H1 (cell line): ENCODE measurements at regions not wholly inside any gene's neighbourhood (a gene's known extent, or its start where the extent isn't known, plus 50 kb on each side); places are given as distances from the start of the nearest gene placed in this dataset.

ENCODE experiments used
- CTCF ChIA-PET: fragments of 300-600 bp; sonication (Branson Sonifier 250); formaldehyde crosslinking; loops from one replicate; lab custom pipeline; 2021; ENCODE audit not compliant: partially characterized antibody; lab: Charles Lee
- POLR2A ChIA-PET: fragments of 300-600 bp; sonication (Branson Sonifier 250); formaldehyde crosslinking; loops from one replicate; lab custom pipeline; 2021; ENCODE audit warnings: inconsistent platforms; ENCODE audit not compliant: partially characterized antibody; lab: Charles Lee
- DNase-seq, 2 experiments: peaks; one replicate each; pipeline versions ENCODE4 v3.0.0 to v3.0.0-alpha.2; 2010 to 2022; ENCODE audit warnings: low spot score in 2 of 2, low read depth in 1 of 2, mixed read lengths in 1 of 2
- FAIRE-seq: peaks from 2 replicates; lab custom pipeline; 2011; peaks lifted over from hg19 to GRCh38; lab: Jason Lieb, UNC
- H2AFZ ChIP-seq: 2 replicates; pipeline ENCODE4 v1.8.1; 2012; ENCODE audit warnings: low read length, inconsistent platforms
- H2AK5ac ChIP-seq: 2 replicates; pipeline ENCODE4 v1.6.1; 2013; ENCODE audit warnings: low read depth, low read length
- H2BK120ac ChIP-seq: replicated peaks from 2 replicates; pipeline ENCODE3; 2013; ENCODE audit warnings: low read depth, low read length, inconsistent platforms
- H2BK12ac ChIP-seq: 2 replicates; pipeline ENCODE4 v1.6.1; 2013; ENCODE audit warnings: low read depth, low read length
- H2BK15ac ChIP-seq: 2 replicates; pipeline ENCODE4 v1.6.1; 2013; ENCODE audit warnings: low read length
- H2BK20ac ChIP-seq: 2 replicates; pipeline ENCODE4 v1.6.1; 2013; ENCODE audit warnings: low read length
- H2BK5ac ChIP-seq: 2 replicates; pipeline ENCODE4 v1.6.1; 2013; ENCODE audit warnings: low read depth, low read length
- H3K14ac ChIP-seq: 2 replicates; pipeline ENCODE4 v1.6.1; 2013; ENCODE audit warnings: inconsistent platforms; ENCODE audit not compliant: insufficient read length
- H3K18ac ChIP-seq: 2 replicates; pipeline ENCODE4 v1.6.1; 2013; ENCODE audit warnings: low read length; ENCODE audit errors: extremely low read depth
- H3K23ac ChIP-seq: 2 replicates; pipeline ENCODE4 v1.6.1; 2013; ENCODE audit warnings: inconsistent platforms; ENCODE audit not compliant: insufficient read length
- H3K23me2 ChIP-seq: 2 replicates; pipeline ENCODE4 v1.6.1; 2013; ENCODE audit warnings: low read depth, low read length
- H3K27ac ChIP-seq: 2 replicates; pipeline ENCODE4 v1.6.1; 2011; ENCODE audit warnings: low read depth, low read length, inconsistent platforms
- H3K27me3 ChIP-seq, 4 experiments: replicated peaks in 1 of 4; 1 replicate in 1 of 4; 2 replicates in 3 of 4; pipeline versions ENCODE4 v1.6.1 to v1.8.1; 2011 to 2013; ENCODE audit warnings: low read length in 3 of 4, mild to moderate bottlenecking in 3 of 4, inconsistent platforms in 2 of 4, mixed read lengths in 2 of 4, moderate library complexity in 1 of 4; ENCODE audit not compliant: control insufficient read depth in 3 of 4, insufficient read depth in 3 of 4; ENCODE audit errors: extremely low read depth in 1 of 4
- H3K36me3 ChIP-seq, 4 experiments: 2 replicates each; pipeline versions ENCODE4 v1.6.1 to v1.8.1; 2011 to 2013; ENCODE audit warnings: mild to moderate bottlenecking in 4 of 4, low read length in 3 of 4, moderate library complexity in 2 of 4, control low read depth in 1 of 4, inconsistent platforms in 1 of 4; ENCODE audit not compliant: insufficient read depth in 4 of 4, control insufficient read depth in 2 of 4
- H3K4ac ChIP-seq: replicated peaks from 2 replicates; pipeline ENCODE3; 2013; ENCODE audit warnings: low read length, low read depth, mixed read lengths, inconsistent platforms; ENCODE audit not compliant: insufficient read length
- H3K4me1 ChIP-seq, 4 experiments: replicated peaks in 1 of 4; 1 replicate in 1 of 4; 2 replicates in 3 of 4; pipeline versions ENCODE4 v1.6.1 to v1.8.1; 2011 to 2013; ENCODE audit warnings: low read length in 3 of 4, inconsistent platforms in 2 of 4, mixed read lengths in 1 of 4; ENCODE audit not compliant: insufficient read depth in 4 of 4, control insufficient read depth in 3 of 4
- H3K4me2 ChIP-seq, 2 experiments: 2 replicates each; pipeline versions ENCODE4 v1.6.1 to v1.8.1; 2011 to 2013; ENCODE audit warnings: low read depth in 2 of 2, low read length in 2 of 2, control low read depth in 1 of 2, inconsistent platforms in 1 of 2, mild to moderate bottlenecking in 1 of 2; ENCODE audit not compliant: insufficient read depth in 1 of 2
- H3K4me3 ChIP-seq, 4 experiments: fragments of 200-600, 300-600 bp in 1 of 4; sonication (generic), shearing (Covaris generic), sonication (Bioruptor Twin) in 1 of 4; 2 replicates each; pipeline versions ENCODE4 v1.5.1 to v1.8.1; 2011 to 2016; ENCODE audit warnings: low read length in 4 of 4, low read depth in 3 of 4, control low read depth in 2 of 4, inconsistent platforms in 2 of 4, mild to moderate bottlenecking in 2 of 4, mixed read lengths in 1 of 4, moderate library complexity in 1 of 4; ENCODE audit not compliant: insufficient read depth in 2 of 4; ENCODE audit errors: extremely low read depth in 1 of 4
- H3K56ac ChIP-seq: replicated peaks from 2 replicates; pipeline ENCODE3; 2013; ENCODE audit warnings: low read depth, mild to moderate bottlenecking, mixed read lengths, low read length, inconsistent platforms; ENCODE audit not compliant: insufficient read length
- H3K79me1 ChIP-seq: 2 replicates; pipeline ENCODE4 v1.6.1; 2013; ENCODE audit warnings: low read depth, low read length, control low read depth
- H3K79me2 ChIP-seq, 2 experiments: 2 replicates each; pipeline versions ENCODE4 v1.6.1 to v1.8.1; 2012 to 2013; ENCODE audit warnings: low read length in 2 of 2, mild to moderate bottlenecking in 2 of 2, inconsistent platforms in 1 of 2; ENCODE audit not compliant: insufficient read depth in 2 of 2, control insufficient read depth in 1 of 2
- H3K9ac ChIP-seq, 4 experiments: replicated peaks in 1 of 4; 1 replicate in 1 of 4; 2 replicates in 3 of 4; pipeline versions ENCODE4 v1.6.1 to v1.8.1; 2011 to 2013; ENCODE audit warnings: low read depth in 3 of 4, low read length in 3 of 4, control low read depth in 2 of 4, mild to moderate bottlenecking in 2 of 4, moderate library complexity in 2 of 4, inconsistent platforms in 1 of 4; ENCODE audit errors: extremely low read depth in 1 of 4
- H3K9me3 ChIP-seq, 2 experiments: 2 replicates each; pipeline versions ENCODE4 v1.6.1 to v1.8.1; 2012 to 2013; ENCODE audit warnings: mild to moderate bottlenecking in 2 of 2, moderate library complexity in 2 of 2, control low read depth in 1 of 2, inconsistent platforms in 1 of 2, low read depth in 1 of 2, low read length in 1 of 2, mixed read lengths in 1 of 2; ENCODE audit not compliant: insufficient read depth in 2 of 2
- H4K20me1 ChIP-seq, 2 experiments: replicated peaks in 1 of 2; 2 replicates each; pipeline versions ENCODE3 to v1.8.1; 2011 to 2013; ENCODE audit warnings: inconsistent platforms in 2 of 2, low read length in 2 of 2, mild to moderate bottlenecking in 1 of 2; ENCODE audit not compliant: insufficient read depth in 2 of 2, control insufficient read depth in 1 of 2
- H4K5ac ChIP-seq: 2 replicates; pipeline ENCODE4 v1.6.1; 2013; ENCODE audit warnings: low read length, low read depth, mixed read lengths, inconsistent platforms; ENCODE audit not compliant: insufficient read length
- H4K8ac ChIP-seq: 2 replicates; pipeline ENCODE4 v1.8.0; 2013; ENCODE audit warnings: mild to moderate bottlenecking, moderate library complexity, low read length, inconsistent platforms; ENCODE audit not compliant: insufficient read depth; ENCODE audit errors: extremely low read depth
- H4K91ac ChIP-seq: replicated peaks from 2 replicates; pipeline ENCODE3; 2013; ENCODE audit warnings: low read length, mixed read lengths, inconsistent platforms; ENCODE audit not compliant: insufficient read length
- JUND ChIP-seq: IDR thresholded peaks from 2 replicates; pipeline ENCODE4 v1.6.1; 2011; ENCODE audit warnings: mild to moderate bottlenecking, improper control_type of control experiment, low read length
- NRF1 ChIP-seq: IDR thresholded peaks from 2 replicates; pipeline ENCODE4 v1.6.1; 2011; ENCODE audit warnings: mild to moderate bottlenecking, low read depth, low read length, improper control_type of control experiment
- ZNF274 ChIP-seq: IDR thresholded peaks from 2 replicates; pipeline ENCODE4 v1.7.0; 2012; ENCODE audit warnings: low read length, borderline replicate concordance; ENCODE audit errors: extremely low read depth
- WGBS, 2 experiments: shearing (Covaris generic) in 1 of 2; methylation state at CpG; one replicate each; pipeline versions ENCODE4 v1.1.6 to v1.1.7; 2013 to 2015; ENCODE audit warnings: low lambda C conversion rate in 2 of 2, mixed read lengths in 2 of 2, inconsistent platforms in 1 of 2, low coverage in 1 of 2, missing lambda C conversion rate in 1 of 2; ENCODE audit not compliant: insufficient replicate concordance in 2 of 2, insufficient coverage in 1 of 2, insufficient read length in 1 of 2; ENCODE audit errors: extremely low coverage in 1 of 2, missing lambda C conversion rate in 1 of 2; 5-methylcytosine and 5-hydroxymethylcytosine counted together

- WGBS, 2 experiments = 95% methylated on average over 1 of the region's 1 CpG; no CpG with 5 or more reads in 1 of the 2 experiments
- no peaks in the 10 kb centered on the region for H3K23me2 ChIP-seq
- DNase-seq (no peak), FAIRE-seq (no peak)
- TF ChIP-seq JUND (no peak), NRF1 (no peak), ZNF274 (no peak)
- no peak overlapping the region for H3K27ac ChIP-seq
- no peak overlapping the region for H3K9ac ChIP-seq
- no peak overlapping the region for H4K5ac ChIP-seq
- H3K36me3 ChIP-seq = no peaks in the 10 kb centered on the region
- ChIA-PET POLR2A (no interaction called here), CTCF (no interaction called here)
- no peaks in the 10 kb centered on the region for H3K9me3 ChIP-seq
- no peaks in the 10 kb centered on the region for H3K79me2 ChIP-seq
- H4K91ac ChIP-seq = no peak overlapping the region
- H3K56ac ChIP-seq = no peak overlapping the region
- H3K27me3 ChIP-seq = no peaks in the 10 kb centered on the region
- no peak overlapping the region for H2BK5ac ChIP-seq
- H3K14ac ChIP-seq = no peak overlapping the region
- no peak overlapping the region for H3K4me2 ChIP-seq
- no peaks in the 10 kb centered on the region for H4K20me1 ChIP-seq
- H3K4me3 ChIP-seq = no peak overlapping the region
- no peak overlapping the region for H4K8ac ChIP-seq
- no peaks in the 10 kb centered on the region for H3K4me1 ChIP-seq
- H2BK12ac ChIP-seq = no peak overlapping the region
- H3K79me1 ChIP-seq = no peaks in the 10 kb centered on the region
- H3K4ac ChIP-seq = no peak overlapping the region
- no peak overlapping the region for H3K23ac ChIP-seq
- H2AFZ ChIP-seq = no peak overlapping the region
- no peak overlapping the region for H3K18ac ChIP-seq
- H2BK15ac ChIP-seq = no peak overlapping the region
- no peak overlapping the region for H2BK20ac ChIP-seq
- no peak overlapping the region for H2AK5ac ChIP-seq
- H2BK120ac ChIP-seq = no peak overlapping the region
Measured at GRCh38 chr1:194039578-194039977, 853.2 kb upstream of the B3GALT2 start.
